HG02588 (cell line): ENCODE measurements at regions not wholly inside any gene's neighbourhood (a gene's known extent, or its start where the extent isn't known, plus 50 kb on each side); places are given as distances from the start of the nearest gene placed in this dataset.
"Not testable (repeated sequence)": the region's sequence is repeated elsewhere in the genome, so short reads cannot be mapped to it uniquely, and the experiment has no call there.

Experiments used
- ATAC-seq: cut with Tn5 transposase; IDR thresholded peaks from one replicate; pipeline ENCODE4 v1.9.1; 2021; ENCODE audit warnings: mild to moderate bottlenecking, moderate library complexity; ENCODE audit not compliant: unreplicated experiment

DNA sequence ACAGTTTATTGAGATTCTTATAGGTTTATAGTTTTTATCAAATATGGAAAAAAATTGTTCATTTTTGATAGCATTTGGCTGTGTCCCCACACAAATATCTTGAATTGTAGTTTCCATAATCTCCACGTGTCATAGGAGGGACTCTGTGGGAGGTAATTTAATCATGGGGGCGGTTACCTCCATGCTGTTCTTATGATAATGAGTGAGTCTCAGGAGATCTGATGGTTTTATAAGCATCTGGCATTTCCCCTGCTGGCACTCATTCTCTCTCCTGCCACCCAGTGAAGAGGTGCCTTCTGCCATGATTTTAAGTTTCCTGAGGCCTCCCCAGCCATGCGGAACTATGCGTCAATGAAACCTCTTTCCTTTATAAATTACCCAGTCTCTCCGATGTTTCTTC, 420.6 kb upstream of the KAZN start:
- not testable (repeated sequence) for ATAC-seq

DNA sequence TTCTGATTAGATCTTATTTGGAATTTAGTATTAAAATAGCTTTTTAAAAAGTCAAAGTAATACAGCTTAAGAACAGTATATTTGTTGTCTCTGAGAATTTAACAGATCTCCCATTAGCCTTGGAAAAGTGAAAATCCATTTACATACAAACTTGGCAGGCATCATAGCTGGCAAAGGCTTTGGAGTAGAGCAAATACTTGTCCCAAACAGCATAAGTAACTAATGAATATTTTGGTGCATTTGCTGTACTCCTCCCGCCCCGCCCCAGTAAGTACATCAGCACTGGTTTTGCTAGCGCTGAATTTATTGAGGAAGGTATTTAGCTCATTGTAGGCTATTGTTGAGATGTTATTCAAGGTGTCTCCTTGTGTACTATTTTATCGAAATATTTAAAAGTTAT, 417.7 kb upstream of the KAZN start:
- no peak for ATAC-seq

DNA sequence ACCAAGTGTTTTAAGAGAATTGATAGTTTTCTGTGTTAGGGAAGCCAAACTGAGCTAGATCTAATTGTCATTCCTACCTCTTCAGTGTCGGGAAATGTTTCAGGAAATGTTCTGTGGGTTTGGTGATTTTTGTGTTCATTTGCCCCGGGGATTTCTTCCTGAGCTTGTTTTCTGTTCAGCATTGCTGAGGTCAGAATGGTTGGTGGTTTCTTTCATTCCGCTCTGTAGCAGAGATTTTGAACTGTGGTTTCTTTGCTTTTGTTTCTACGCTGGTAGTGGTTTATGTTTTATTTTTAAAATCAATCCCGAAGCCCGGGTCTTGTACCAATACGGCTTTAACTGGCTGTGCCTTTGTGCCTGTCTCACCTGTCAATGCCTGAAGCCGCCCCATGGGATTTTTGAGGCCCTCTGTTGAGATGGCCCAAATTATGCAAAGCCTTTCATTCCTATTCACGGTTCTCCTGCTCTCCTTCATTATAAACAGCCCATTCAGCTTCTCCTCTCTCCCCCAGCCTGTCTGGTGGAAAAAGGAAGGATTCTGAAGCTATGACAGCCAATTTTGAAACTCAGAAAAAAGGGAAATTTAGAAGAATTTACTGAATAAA, 417.2 kb upstream of the KAZN start:
- no peak for ATAC-seq

GRCh38 chr1:14182856-14183255, 415.6 kb upstream of the KAZN start:
- no peak for ATAC-seq

GRCh38 chr1:14183329-14183728, 415.2 kb upstream of the KAZN start:
- no peak for ATAC-seq

GRCh38 chr1:14184454-14184853, 414.0 kb upstream of the KAZN start:
- ATAC-seq: no peak

DNA sequence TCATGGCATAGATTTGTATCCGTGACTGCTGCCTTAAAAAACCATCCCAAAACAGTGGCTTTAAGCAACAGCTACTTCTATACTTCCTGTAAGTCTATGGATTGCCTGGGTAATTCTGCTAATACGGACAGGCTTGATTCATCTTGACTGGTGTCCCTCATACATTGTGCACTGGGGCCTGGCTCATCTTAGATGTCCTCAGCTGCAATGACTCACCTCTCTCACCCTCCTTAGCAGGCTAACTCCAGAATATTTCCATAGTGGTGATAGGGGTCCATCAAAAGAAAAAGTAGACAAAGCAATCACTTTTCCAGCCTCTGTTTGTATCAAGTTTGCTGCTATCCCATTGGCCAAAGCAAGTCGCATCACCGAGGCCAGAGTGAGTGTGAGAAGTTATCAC, 409.1 kb upstream of the KAZN start:
- ATAC-seq: no peak

GRCh38 chr1:14190508-14190907, 408.0 kb upstream of the KAZN start:
- no peak for ATAC-seq

DNA sequence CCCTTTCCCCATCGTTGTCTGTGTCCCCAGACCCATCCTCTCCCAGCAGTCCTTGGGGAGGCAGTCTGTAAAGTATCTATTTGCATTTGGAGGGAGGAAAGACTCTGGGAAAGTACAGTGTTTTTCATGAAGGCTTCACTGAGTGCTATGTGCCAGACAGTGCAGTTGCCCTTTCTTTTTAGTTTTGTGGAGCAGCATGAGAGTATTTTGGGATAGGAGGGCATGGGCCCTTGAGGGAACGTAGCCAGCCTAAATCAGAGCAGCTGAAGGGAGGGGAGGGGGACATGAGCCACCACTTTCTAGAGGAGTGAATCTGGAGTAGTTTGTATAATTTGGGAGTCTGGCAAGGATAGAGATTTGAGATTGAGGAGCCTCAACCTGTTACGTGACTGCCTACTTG, 404.0 kb upstream of the KAZN start:
- ATAC-seq: no peak

- no peak for ATAC-seq
Observed at GRCh38 chr1:14205066-14205465, 393.4 kb upstream of the KAZN start.

- ATAC-seq: no peak
Observed at GRCh38 chr1:14215151-14215550, 383.3 kb upstream of the KAZN start.

DNA sequence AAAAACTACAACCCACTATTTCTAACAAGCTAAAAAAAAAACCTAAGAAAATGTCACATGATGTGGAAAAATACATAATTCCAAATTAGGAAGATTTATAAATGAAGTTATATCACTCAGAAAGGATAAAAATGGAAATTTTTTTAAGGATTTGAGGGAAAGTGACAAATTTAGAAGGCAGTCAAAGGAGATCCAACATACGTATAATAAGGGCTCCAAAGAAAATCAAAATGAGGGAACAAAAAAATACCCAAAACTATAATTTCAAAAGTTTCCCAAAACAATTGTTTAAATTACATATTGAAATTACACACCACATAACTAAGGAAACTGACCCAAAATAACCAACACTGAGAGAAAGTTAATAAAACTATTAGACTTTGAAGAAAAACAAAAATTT, 381.1 kb upstream of the KAZN start:
- no peak for ATAC-seq

DNA sequence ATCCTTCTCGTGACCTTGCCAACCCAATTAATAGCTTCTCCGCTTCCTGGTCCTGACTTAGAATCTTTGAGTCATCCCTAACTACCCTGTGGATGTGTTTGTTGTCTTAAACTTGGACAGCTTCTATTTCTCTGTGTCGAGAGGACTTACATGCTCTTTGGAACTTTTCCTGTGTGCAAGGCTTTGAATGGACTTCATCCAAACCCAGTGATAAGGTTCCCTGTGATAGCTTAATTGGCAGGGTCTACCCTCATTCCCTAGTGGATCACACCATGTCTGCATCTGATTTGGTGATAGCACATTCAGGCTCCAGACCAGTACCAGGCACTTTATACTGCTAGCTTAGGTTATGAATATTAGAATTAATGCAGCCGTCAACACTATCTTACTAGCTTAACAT, 378.2 kb upstream of the KAZN start:
- ATAC-seq: no peak

GRCh38 chr1:14220811-14221210, 377.7 kb upstream of the KAZN start:
- ATAC-seq: no peak

GRCh38 chr1:14222086-14222485, 376.4 kb upstream of the KAZN start:
- no peak for ATAC-seq

DNA sequence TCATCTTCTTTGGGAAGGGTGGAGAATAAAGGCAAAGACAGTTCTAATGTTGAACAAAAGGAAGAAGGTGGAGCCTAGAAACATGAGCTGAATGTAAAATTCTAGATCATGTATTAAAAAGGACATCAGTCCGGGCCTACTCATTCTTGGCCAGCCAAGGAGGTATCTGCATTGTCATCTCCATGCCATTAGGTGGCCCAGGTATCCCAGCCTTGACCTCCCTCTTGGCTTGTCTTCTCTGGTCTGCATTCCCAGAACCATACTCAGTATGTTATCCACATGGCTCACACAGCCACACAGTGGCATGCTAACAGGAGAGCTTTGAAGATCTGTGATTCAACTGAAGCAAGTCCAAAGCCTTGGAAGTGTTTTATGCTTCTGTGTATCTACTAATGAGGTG, 369.8 kb upstream of the KAZN start:
- no peak for ATAC-seq

- no peak for ATAC-seq
Observed at GRCh38 chr1:14233510-14233909, 365.0 kb upstream of the KAZN start.

- ATAC-seq: no peak
Observed at GRCh38 chr1:14236097-14236496, 362.4 kb upstream of the KAZN start.

GRCh38 chr1:14238472-14239307, 359.8 kb upstream of the KAZN start:
- ATAC-seq: no peak

DNA sequence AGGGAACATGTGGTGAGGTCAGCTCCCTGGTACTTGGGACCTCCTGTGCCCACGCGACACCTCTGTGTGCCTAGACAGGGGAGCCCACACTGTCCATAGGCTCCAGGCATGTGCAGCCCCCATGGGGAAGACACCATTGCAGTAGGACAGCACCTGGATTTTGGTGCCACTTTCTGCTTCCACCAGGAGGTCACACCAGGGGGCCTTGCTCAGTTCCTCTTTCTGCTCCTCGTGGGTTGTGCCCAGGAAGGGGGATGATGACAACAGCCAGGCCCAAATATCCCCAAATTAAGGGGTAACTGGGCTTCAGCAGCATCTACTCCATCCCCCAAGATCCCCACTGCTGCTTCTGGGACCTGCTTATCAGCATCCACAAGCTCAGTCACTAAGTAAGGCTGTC, 358.2 kb upstream of the KAZN start:
- ATAC-seq: no peak

DNA sequence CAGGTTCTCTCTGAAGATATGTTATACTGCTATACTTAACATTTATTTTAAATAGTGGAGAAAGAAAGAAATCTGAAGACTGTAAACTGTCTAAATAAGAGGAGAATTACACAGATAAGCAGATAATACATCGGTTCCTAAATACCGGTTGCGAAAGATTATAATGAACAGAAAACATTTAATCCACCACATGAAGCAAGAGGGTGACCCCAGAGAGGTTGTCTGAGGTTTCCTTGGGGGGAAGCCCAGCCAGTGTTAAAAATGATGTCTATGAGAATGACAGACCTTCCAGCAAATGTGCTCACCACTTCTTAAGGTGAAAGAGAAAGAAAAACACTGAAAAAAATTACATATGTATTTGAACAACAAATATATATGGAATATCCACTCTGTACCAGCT, 356.4 kb upstream of the KAZN start:
- ATAC-seq: no peak

- no peak for ATAC-seq
Observed at GRCh38 chr1:14242870-14243269, 355.6 kb upstream of the KAZN start.

DNA sequence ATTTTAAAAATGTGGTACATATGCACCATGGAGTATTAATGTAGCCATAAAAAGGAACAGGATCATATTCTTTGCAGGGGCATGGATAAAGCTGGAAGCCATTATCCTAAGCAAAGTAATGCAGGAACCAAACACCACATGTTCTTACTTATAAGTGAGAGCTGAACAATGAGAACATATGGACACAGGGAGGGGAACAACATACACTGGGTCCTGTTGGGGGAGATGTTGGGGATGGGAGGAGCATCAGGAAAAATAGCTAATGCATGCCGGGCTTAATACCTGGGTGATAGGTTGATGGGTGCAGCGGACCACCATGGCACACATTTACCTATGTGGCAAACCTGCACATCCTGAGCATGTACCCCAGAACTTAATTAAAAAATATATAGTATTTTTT, 352.5 kb upstream of the KAZN start:
- ATAC-seq: no peak
